AG09309 (cell line): ENCODE measurements at regions not wholly inside any gene's neighbourhood (a gene's known extent, or its start where the extent isn't known, plus 50 kb on each side); places are given as distances from the start of the nearest gene placed in this dataset.

Experiments
- DNase-seq: peaks from one replicate; pipeline ENCODE4 v3.0.0-alpha.2; 2010; ENCODE audit warnings: low read depth
- H3K4me3 ChIP-seq: 2 replicates; pipeline ENCODE4 v1.5.1; 2011; ENCODE audit warnings: mild to moderate bottlenecking, low read depth, low read length, moderate library complexity; ENCODE audit not compliant: control insufficient read depth
- TF ChIP-seq, protein P1 (sequence below): IDR thresholded peaks from 2 replicates; pipeline ENCODE4 v1.5.1; 2011; ENCODE audit warnings: mild to moderate bottlenecking, low read depth, low read length, inconsistent platforms; ENCODE audit not compliant: insufficient read depth, control insufficient read depth; ENCODE audit errors: missing control alignments

DNA sequence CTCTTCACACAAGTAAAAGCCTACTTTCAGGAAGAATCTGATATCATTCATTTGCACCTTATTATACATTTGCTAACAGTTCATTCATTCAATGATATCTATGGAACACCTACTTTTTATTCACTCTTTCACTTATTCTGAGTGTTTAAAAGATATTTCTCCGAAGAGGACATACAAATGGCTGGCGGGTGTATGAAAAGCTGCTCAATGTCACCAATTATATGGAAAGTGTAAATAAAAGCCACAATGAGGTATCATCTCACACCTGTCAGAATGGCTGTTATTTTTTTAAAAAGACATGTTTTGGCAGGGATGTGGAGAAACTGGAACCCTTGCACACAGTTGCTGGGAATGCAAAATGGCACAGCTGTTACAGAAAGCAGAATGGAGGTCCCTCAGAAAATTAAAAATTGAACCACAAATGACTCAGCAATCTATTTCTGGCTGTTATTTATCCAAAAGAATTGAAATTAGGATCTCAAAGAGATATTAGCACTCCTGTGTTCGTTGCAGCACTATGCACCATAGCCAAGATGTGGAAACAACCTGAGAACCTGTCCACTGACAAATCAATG lies 127.6 kb upstream of the IRS2 start:
- no peak overlapping the region for H3K4me3 ChIP-seq
- DNase-seq, result no peak
- TF ChIP-seq, protein P1, sequence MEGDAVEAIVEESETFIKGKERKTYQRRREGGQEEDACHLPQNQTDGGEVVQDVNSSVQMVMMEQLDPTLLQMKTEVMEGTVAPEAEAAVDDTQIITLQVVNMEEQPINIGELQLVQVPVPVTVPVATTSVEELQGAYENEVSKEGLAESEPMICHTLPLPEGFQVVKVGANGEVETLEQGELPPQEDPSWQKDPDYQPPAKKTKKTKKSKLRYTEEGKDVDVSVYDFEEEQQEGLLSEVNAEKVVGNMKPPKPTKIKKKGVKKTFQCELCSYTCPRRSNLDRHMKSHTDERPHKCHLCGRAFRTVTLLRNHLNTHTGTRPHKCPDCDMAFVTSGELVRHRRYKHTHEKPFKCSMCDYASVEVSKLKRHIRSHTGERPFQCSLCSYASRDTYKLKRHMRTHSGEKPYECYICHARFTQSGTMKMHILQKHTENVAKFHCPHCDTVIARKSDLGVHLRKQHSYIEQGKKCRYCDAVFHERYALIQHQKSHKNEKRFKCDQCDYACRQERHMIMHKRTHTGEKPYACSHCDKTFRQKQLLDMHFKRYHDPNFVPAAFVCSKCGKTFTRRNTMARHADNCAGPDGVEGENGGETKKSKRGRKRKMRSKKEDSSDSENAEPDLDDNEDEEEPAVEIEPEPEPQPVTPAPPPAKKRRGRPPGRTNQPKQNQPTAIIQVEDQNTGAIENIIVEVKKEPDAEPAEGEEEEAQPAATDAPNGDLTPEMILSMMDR, result no peak

GRCh38 chr13:109913186-109913585 lies 126.8 kb upstream of the IRS2 start:
- H3K4me3 ChIP-seq, result no peak overlapping the region
- DNase-seq, result no peak
- TF ChIP-seq, protein P1, result no peak

- no peak overlapping the region for H3K4me3 ChIP-seq
Measured at GRCh38 chr13:109910194-109910593, 123.8 kb upstream of the IRS2 start.

DNA sequence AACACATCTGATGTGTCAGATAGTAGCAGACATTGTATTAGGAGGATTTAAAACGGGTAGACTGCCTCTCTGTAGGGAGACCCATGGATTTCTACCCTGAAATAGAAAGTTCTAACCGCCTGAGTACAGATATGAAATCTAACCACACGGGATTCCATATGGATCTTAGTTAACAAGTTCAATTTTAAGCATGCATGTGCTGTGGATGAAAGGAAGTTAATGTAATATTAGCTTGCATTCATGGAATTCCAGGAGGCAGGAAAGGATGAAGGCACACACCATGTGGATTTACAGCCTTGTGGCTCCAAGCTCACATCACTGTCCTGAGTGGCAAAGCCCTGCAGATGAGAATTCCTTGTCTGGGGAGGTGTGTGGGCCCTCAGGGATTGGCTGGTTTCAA lies 120.6 kb upstream of the IRS2 start:
- H3K4me3 ChIP-seq, result no peak overlapping the region

More at GRCh38 chr13:109910194-109910593, 123.8 kb upstream of the IRS2 start:
- DNase-seq, result no peak
- TF ChIP-seq, protein P1, result no peak

GRCh38 chr13:109904218-109904617 lies 117.8 kb upstream of the IRS2 start:
- DNase-seq, result no peak
- H3K4me3 ChIP-seq, result no peak overlapping the region
- TF ChIP-seq, protein P1, result no peak

More for the DNA sequence above, 120.6 kb upstream of the IRS2 start:
- no peak for DNase-seq
- TF ChIP-seq, protein P1, result no peak

DNA sequence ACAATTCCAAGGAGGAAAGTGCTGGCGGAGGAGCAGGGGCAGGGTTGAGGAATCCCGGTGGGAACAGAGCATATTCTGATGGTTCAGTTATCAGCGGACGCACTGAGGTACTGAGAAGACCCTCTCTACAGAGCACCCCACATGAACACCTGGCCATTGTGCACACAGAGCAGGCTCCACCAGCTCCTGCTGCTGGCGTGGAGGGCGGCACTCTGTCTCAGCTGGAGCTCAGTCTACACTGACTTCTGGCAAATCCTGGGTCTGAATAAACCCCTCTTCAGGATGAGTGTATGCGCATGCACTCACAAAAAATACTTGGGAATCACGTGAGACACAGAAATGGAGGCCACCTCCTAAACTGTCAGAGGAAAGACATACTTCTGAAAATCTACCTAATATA lies 114.4 kb upstream of the IRS2 start:
- TF ChIP-seq, protein P1, result no peak
- no peak for DNase-seq
- H3K4me3 ChIP-seq, result no peak overlapping the region
